ENCODE measurements at regions not wholly inside any gene's neighbourhood (a gene's known extent, or its start where the extent isn't known, plus 50 kb on each side); places are given as distances from the start of the nearest gene placed in this dataset.
A peak's percentile ranks its signal among the peaks of the same experiment; 100 is the strongest.

DNA sequence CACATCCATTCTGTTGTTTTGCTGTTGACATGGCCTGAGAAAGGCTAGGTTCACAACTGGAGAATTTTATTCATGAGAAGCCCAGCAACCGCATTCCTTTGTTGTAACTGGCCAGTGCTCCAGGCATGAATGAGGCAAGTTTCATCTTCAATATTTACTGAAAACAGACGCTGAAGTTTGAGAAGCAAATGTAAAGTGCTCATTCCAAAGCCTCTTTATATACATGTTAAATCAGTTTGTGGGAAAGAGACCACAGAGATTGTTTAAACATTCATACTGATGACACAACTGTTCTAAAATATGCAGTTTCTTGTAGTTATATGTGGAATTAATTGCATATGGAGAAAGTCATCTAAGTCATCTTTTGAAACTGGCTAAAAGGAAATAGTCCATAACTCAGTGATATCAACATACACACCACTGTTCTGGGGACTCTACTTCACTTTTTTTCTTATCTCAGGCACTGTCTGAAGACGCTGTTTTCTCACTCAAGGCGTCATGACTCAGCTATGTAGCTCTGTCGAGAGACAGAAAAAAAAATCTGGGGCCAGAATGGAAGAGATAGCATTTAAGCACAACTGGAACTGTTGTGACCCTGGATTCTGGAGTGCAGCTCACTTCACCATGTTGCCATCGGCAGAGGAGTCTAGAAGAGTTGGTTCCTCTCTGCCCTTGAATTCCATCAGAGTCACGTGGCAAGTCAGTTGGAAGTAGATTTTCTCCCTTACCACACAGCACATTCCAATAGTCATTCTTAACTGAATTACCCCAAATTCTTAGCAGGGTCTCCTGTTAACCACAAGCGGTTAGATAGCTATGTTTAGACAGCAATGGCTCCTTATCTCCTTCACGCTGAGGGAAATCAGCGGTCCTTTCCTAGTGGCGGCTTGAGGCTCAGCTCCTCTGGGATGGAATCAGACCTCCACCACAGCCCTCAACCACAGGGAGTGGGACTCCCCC, 258.4 kb upstream of the HMGA2 start:
- no peaks in the 10 kb centered on the region for H3K36me3 ChIP-seq (ENCODE audit: insufficient read depth)
- no peak for DNase-seq (ENCODE audit: extremely low spot score)
- 22% methylated on average over 11 of the region's 11 CpGs for WGBS
- H3K27ac ChIP-seq (ENCODE audit: low read depth) = no peak overlapping the region
- H3K4me1 ChIP-seq (ENCODE audit: insufficient read depth) = no peaks in the 10 kb centered on the region
- H3K4me3 ChIP-seq (ENCODE audit: low read depth, low read length) = no peak overlapping the region

DNA sequence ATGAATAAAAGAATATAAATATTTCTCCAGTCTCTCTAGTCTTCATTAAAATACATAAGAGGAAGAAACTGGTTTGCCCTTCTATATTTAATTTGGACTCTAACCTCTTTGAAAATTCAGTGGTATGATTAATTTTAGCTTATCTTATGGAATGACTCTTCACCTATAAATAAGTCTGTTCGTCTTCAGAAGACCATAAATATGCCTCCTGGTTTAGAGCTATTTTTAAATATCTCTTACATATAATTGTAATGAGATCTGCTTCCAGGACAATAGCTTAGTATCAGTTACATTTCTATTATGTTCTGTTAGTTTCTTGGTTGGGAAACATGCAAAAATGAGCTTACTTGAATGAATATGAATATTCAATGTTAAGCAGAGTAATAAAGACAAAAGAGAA, 257.5 kb upstream of the HMGA2 start:
- H3K36me3 ChIP-seq (ENCODE audit: insufficient read depth) = no peaks in the 10 kb centered on the region
- no peak for DNase-seq (ENCODE audit: extremely low spot score)
- no peak overlapping the region for H3K27ac ChIP-seq (ENCODE audit: low read depth)
- no peak overlapping the region for H3K4me3 ChIP-seq (ENCODE audit: low read depth, low read length)
- 15% methylated on average over 1 of the region's 1 CpG for WGBS
- no peaks in the 10 kb centered on the region for H3K4me1 ChIP-seq (ENCODE audit: insufficient read depth)

DNA sequence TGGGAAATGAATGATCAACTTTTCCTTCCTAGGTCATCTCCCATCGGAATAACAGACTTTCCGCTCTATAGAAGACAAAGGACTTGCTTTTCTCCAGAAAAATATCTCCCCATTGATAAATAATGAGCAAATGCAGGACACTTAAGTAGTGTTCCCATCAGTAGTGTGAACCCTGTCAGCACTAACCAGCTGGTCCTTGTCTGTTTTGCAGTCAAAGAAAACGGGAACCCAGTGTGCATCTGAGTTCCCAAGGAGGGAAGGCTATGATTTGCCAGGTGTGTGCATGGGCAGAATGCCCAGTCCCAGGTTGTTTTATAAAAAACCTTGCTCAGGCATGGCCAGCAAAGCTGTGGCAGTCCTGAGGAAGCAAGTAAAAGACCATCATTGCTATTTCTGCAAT, 256.5 kb upstream of the HMGA2 start:
- Histone ChIP-seq H3K27ac (ENCODE audit: low read depth) (no peak overlapping the region), H3K4me3 (ENCODE audit: low read depth, low read length) (no peak overlapping the region), H3K36me3 (ENCODE audit: insufficient read depth) (no peaks in the 10 kb centered on the region), H3K4me1 (ENCODE audit: insufficient read depth) (no peaks in the 10 kb centered on the region)
- 76% methylated on average over 3 of the region's 3 CpGs for WGBS
- DNase-seq (ENCODE audit: extremely low spot score) = no peak

DNA sequence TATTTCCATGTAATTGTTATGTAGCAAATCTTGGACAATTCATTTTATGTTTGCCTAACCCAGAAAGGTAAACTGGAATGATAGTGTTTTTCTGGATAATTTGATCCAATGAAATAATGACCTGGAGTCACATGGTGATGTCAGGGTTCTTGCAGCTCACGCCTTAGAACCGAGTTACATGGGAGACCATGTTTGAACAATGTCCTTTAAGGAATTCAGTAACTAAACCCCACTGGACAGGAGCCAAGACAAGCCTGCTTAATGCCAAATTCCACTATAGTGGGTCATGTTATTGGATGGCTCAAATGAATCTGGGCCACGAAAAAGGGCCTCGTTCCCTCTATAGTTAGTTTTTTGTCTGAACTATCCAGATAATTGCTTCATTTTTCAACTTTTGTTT, 255.8 kb upstream of the HMGA2 start:
- Histone ChIP-seq H3K36me3 (ENCODE audit: insufficient read depth) (no peaks in the 10 kb centered on the region), H3K4me1 (ENCODE audit: insufficient read depth) (no peaks in the 10 kb centered on the region), H3K4me3 (ENCODE audit: low read depth, low read length) (no peak overlapping the region), H3K27ac (ENCODE audit: low read depth) (no peak overlapping the region)
- DNase-seq (ENCODE audit: extremely low spot score) = no peak
- 78% methylated on average over 4 of the region's 4 CpGs for WGBS

DNA sequence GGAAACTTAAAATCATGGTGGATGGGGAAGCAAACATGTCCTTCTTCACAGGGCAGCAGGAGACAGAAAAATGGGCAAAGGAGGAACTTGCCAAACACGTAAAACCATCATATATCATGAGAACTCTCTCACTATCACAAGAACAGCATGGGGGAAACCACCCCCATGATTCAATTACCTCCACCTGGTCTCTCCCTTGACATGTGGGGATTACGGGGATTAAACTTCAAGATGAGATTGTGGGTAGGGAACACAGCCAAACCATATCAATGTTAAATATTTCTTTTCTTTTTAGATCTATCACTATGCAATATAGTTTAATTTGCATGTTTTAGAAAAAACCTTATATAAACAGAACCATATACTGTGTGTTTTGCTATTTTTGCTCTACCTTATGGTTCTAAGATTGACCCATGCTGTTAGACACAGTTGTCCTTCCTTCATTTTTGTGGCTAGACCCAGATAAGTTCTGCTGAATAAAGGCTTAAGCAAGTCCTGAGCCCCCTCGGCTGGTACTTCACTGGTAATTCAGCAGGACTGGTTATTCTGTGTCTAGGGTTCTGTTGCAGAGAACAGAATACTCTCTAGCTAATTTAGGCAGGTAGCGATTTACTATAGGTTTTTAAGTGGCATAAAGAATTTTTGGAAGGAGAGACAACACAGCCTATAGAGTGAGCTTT, 253.7 kb upstream of the HMGA2 start:
- Histone ChIP-seq H3K4me3 (ENCODE audit: low read depth, low read length) (no peak overlapping the region), H3K36me3 (ENCODE audit: insufficient read depth) (no peaks in the 10 kb centered on the region), H3K27ac (ENCODE audit: low read depth) (no peak overlapping the region), H3K4me1 (ENCODE audit: insufficient read depth) (no peaks in the 10 kb centered on the region)
- no peak for DNase-seq (ENCODE audit: extremely low spot score)
- 95% methylated on average over 4 of the region's 4 CpGs for WGBS

DNA sequence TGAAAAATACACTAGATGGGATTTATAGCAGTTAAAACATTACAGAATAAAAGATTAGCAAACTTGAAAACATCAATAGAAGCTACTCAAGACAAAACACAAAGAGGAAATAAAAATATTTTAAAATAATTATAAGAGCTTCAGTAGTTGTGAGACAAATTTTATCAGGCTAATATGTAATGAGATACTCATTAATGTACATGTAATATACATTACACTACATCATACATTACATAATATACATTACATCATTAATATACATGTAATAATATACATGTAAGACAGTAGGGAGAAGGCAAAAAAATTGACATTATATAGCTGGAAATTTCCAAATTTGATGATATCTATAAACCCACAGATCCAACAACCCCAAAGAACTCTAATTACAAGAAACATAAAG, 249.4 kb upstream of the HMGA2 start:
- Histone ChIP-seq H3K27ac (ENCODE audit: low read depth) (no peak overlapping the region), H3K4me3 (ENCODE audit: low read depth, low read length) (no peak overlapping the region), H3K4me1 (ENCODE audit: insufficient read depth) (no peaks in the 10 kb centered on the region), H3K36me3 (ENCODE audit: insufficient read depth) (no peaks in the 10 kb centered on the region)
- DNase-seq (ENCODE audit: extremely low spot score) = no peak

DNA sequence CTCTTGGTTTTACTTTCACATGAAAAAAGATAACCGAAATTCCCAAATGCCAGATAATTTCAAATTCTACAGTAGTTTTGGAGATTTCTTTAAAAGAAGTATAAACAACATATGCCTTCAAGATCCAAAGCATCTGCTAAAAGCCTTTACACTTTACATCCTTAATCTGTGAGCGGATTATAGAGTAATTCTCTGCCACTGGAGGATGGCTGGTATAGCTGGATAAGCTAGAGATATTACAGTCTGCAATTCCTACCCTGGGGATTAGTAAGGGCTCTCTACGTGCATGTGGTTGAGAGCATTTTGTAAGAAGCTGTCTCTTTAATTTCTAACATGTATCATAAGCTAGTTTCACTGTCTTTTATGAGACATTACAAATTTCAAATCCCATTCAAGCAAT, 240.3 kb upstream of the HMGA2 start:
- Histone ChIP-seq H3K4me3 (ENCODE audit: low read depth, low read length) (no peak overlapping the region), H3K4me1 (ENCODE audit: insufficient read depth) (no peaks in the 10 kb centered on the region), H3K36me3 (ENCODE audit: insufficient read depth) (no peaks in the 10 kb centered on the region), H3K27ac (ENCODE audit: low read depth) (no peak overlapping the region)
- 73% methylated on average over 3 of the region's 3 CpGs for WGBS
- no peak for DNase-seq (ENCODE audit: extremely low spot score)

DNA sequence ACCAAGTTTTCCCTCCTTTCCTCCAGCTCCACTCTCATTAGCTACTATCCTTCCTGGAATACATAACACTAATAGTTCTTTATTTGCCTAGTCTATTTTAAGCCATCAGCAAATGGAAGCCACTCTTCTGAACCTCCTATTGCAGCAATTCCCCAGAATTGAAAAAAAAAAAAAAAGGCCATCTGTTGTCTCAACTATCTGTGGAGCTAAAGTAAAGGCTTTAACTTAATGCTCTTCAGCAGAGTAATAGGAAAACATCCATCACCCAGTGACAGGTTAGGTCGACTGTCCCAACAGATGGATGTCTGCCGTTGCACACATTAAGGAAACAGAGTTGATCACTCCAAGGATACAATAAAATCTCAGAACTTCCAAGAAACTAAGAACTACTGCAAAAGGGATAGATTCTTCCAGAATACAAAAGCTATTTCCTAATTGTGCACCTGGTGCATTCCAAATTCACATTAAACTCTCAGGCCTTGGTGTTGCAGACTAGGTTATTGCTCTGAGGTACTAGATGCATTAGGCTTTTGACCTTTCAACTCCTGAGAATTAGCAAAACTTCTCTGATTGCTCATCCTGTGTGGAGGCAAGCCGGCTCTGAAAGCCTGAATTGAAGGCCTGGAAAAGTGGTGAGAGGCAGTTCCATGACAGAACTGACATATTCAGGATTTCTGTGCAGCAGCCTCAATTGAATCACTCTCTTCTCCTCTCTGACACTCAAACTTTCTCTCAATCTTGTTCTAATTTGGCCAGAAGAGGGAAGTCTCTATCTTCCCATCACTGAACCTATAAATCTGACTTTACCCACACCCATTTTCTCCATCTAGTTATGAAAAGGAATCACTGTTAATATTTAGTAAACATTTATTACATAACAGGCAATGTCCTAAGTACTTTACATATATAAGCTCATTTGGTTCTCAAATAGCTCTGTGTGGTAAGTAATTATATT, 238.4 kb upstream of the HMGA2 start:
- no peak for DNase-seq (ENCODE audit: extremely low spot score)
- WGBS = 63% methylated on average over 3 of the region's 3 CpGs

DNA sequence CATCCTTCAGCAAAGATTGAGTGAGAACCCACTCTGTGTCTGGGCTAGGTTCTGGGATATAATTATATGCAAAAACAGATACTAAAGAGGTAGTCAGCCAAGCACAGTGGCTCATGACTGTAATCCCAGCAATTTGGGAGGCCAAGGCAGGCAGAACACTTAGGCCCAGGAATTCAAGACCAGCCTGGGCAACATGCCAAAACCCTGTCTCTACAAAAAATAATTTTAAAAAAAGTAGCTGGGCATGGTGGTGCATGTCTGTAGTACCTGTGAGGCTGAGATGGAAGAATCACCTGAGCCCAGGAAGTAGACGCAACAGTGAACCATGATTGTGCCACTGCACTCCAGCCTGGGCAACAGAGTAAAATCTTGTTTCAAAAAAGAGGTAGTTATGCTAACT, 237.5 kb upstream of the HMGA2 start:
- no peaks in the 10 kb centered on the region for H3K36me3 ChIP-seq (ENCODE audit: insufficient read depth)
- WGBS = 94% methylated on average over 1 of the region's 1 CpG
- no peaks in the 10 kb centered on the region for H3K4me1 ChIP-seq (ENCODE audit: insufficient read depth)
- H3K27ac ChIP-seq (ENCODE audit: low read depth) = no peak overlapping the region
- no peak for DNase-seq (ENCODE audit: extremely low spot score)
- no peak overlapping the region for H3K4me3 ChIP-seq (ENCODE audit: low read depth, low read length)

More for the DNA sequence above, 238.4 kb upstream of the HMGA2 start:
- Histone ChIP-seq H3K36me3 (ENCODE audit: insufficient read depth) (no peaks in the 10 kb centered on the region), H3K4me1 (ENCODE audit: insufficient read depth) (no peaks in the 10 kb centered on the region), H3K27ac (ENCODE audit: low read depth) (no peak overlapping the region), H3K4me3 (ENCODE audit: low read depth, low read length) (no peak overlapping the region)

DNA sequence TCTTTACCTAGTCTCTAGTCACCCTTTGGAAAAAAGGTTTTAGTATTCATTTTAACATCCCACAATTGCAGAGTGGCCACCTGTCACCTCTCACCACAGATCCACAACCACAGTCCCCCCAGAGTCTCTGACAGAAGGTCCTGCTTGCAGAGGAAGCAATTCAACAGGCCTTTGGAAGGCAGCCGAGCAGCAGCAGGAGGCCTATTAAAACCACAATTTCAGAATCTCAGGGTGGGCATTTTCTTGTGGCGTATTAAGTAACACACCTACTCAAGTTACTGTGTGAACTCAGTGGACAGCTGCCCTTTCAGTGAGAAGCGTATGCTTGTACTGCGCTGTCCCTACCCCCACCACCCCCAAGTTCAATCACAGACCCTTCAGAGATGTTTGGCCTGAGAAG, 234.0 kb upstream of the HMGA2 start:
- no peak for DNase-seq (ENCODE audit: extremely low spot score)
- H3K4me1 ChIP-seq (ENCODE audit: insufficient read depth) = no peaks in the 10 kb centered on the region
- H3K36me3 ChIP-seq (ENCODE audit: insufficient read depth) = no peaks in the 10 kb centered on the region
- 97% methylated on average over 4 of the region's 4 CpGs for WGBS
- H3K4me3 ChIP-seq (ENCODE audit: low read depth, low read length) = no peak overlapping the region
- H3K27ac ChIP-seq (ENCODE audit: low read depth) = no peak overlapping the region

DNA sequence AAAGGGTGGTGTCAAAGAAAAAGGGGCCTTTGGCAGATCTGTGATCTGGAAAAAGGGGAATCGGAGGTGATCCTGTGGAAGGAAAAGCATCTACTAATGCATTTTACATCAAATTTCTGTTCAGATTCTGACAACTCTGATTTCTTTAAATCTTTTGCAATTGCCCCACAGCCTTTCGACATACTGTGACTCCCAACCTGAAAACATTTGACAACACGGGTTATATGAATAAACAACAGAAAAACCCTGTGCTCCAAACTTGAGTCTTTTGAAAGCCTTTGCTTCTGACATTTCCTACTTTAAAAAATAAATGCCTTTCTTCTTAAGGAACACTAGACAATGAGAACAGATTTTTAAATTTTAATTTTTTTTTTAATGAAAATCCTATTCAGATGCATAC, 231.9 kb upstream of the HMGA2 start:
- H3K4me1 ChIP-seq (ENCODE audit: insufficient read depth) = no peaks in the 10 kb centered on the region
- DNase-seq (ENCODE audit: extremely low spot score) = no peak
- no peak overlapping the region for H3K4me3 ChIP-seq (ENCODE audit: low read depth, low read length)
- H3K27ac ChIP-seq (ENCODE audit: low read depth) = no peak overlapping the region
- 88% methylated on average over 3 of the region's 3 CpGs for WGBS
- no peaks in the 10 kb centered on the region for H3K36me3 ChIP-seq (ENCODE audit: insufficient read depth)

DNA sequence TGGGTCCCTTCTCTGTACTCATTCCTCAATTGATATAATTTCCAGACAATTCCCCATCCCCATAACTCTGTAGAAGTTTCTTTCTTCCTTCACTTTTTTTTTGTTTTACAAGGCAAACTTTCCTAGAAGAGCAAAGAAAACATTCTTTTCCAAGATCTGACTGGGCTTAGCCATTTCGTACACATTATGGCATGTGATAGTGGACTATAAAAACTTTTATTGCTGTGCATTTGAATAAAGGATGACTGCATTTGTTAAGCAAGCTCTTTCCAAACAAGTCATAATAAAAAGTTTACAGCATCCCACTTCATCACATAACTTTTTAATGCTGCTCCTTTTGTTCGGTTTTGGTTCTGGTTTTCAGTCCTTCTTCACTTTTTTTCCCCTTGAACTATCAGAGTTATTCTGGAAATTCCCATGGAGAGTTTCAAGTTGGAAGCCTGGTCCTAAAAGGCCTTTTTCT, 231.0 kb upstream of the HMGA2 start:
- H3K36me3 ChIP-seq (ENCODE audit: insufficient read depth) = no peaks in the 10 kb centered on the region

DNA sequence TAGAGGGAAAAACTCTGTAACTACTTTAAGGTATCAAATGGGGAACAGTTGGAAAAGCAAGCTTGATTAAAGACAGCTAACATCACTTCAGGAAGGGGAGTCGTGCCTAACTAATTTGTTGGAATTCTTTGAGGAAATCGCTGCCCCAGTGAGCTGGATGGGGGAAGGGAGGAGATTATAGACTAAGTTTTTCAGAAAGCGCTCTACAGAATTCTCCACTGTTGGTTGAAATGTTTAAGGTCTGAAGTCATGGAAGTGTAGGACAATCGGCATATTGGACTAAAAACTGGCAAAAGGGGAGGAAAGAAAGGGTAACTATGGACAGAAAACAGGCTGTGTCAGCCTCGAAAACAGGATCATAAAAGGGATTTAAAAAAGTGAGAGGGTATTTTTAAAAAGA, 229.9 kb upstream of the HMGA2 start:
- no peak overlapping the region for H3K27ac ChIP-seq (ENCODE audit: low read depth)
- H3K4me1 ChIP-seq (ENCODE audit: insufficient read depth) = no peaks in the 10 kb centered on the region
- DNase-seq (ENCODE audit: extremely low spot score) = no peak
- H3K36me3 ChIP-seq (ENCODE audit: insufficient read depth) = no peaks in the 10 kb centered on the region
- no peak overlapping the region for H3K4me3 ChIP-seq (ENCODE audit: low read depth, low read length)
- WGBS = 41% methylated on average over 5 of the region's 5 CpGs

More for the DNA sequence above, 231.0 kb upstream of the HMGA2 start:
- H3K4me3 ChIP-seq (ENCODE audit: low read depth, low read length) = no peak overlapping the region
- H3K4me1 ChIP-seq (ENCODE audit: insufficient read depth) = no peaks in the 10 kb centered on the region
- 19% methylated on average over 2 of the region's 2 CpGs for WGBS
- H3K27ac ChIP-seq (ENCODE audit: low read depth) = no peak overlapping the region
- peak; percentile 78 for DNase-seq (ENCODE audit: extremely low spot score)

Data from urinary bladder (tissue), 3 donors.